GM23338 (cell line): ENCODE measurements at regions not wholly inside any gene's neighbourhood (a gene's known extent, or its start where the extent isn't known, plus 50 kb on each side); places are given as distances from the start of the nearest gene placed in this dataset.

Source experiments
- CREB1 ChIP-seq: fragments of 250-450 bp; sonication (Bioruptor Pico); IDR thresholded peaks from 2 replicates; pipeline ENCODE4 v1.5.0; 2020; ENCODE audit warnings: low read depth, mild to moderate bottlenecking, moderate library complexity
- EZH2 ChIP-seq: fragments of 200-600 bp; sonication (generic); IDR thresholded peaks from one replicate; pipeline ENCODE4 v1.8.0; 2017; ENCODE audit warnings: antibody characterized with exemption, mild to moderate bottlenecking, low read depth; ENCODE audit not compliant: unreplicated experiment
- EZH2phosphoT487 ChIP-seq: fragments of 200-600 bp; sonication (generic); IDR thresholded peaks from one replicate; pipeline ENCODE4 v1.8.1; 2018; ENCODE audit warnings: antibody characterized with exemption; ENCODE audit not compliant: unreplicated experiment
- JUNB ChIP-seq: IDR thresholded peaks from one replicate; pipeline ENCODE4 v1.6.1; 2016; ENCODE audit warnings: antibody characterized with exemption; ENCODE audit not compliant: unreplicated experiment
- NANOG ChIP-seq: IDR thresholded peaks from 2 replicates; pipeline ENCODE4 v1.6.1; 2016; ENCODE audit warnings: antibody characterized with exemption, borderline replicate concordance
- POLR2AphosphoS5 ChIP-seq: IDR thresholded peaks from 2 replicates; pipeline ENCODE4 v1.6.1; 2016; ENCODE audit warnings: antibody characterized with exemption, low read depth
- STAT1 ChIP-seq: IDR thresholded peaks from one replicate; pipeline ENCODE4 v1.6.1; 2016; ENCODE audit warnings: antibody characterized with exemption; ENCODE audit not compliant: unreplicated experiment
- ZNF114 ChIP-seq: fragments of 250-450 bp; sonication (Bioruptor Pico); IDR thresholded peaks from 2 replicates; pipeline ENCODE4 v1.5.0; 2020; ENCODE audit warnings: mild to moderate bottlenecking, moderate library complexity
- ZNF331 ChIP-seq: fragments of 250-450 bp; sonication (Bioruptor Pico); IDR thresholded peaks from 2 replicates; pipeline ENCODE4 v1.5.0; 2020; ENCODE audit warnings: low read depth, mild to moderate bottlenecking, moderate library complexity
- TF ChIP-seq, protein P1 (sequence below), 2 experiments: fragments of 200-600 bp in 1 of 2; sonication (generic) in 1 of 2; conservative IDR thresholded peaks; 2 replicates each; pipeline versions ENCODE4 v1.5.1 to v1.6.1; 2016 to 2017; ENCODE audit warnings: antibody characterized with exemption in 2 of 2, low read depth in 2 of 2, mild to moderate bottlenecking in 2 of 2, moderate library complexity in 1 of 2
- TF ChIP-seq, protein P2 (sequence below): IDR thresholded peaks from 2 replicates; pipeline ENCODE4 v1.6.1; 2016; ENCODE audit warnings: antibody characterized with exemption
- TF ChIP-seq, protein P3 (sequence below): IDR thresholded peaks from one replicate; pipeline ENCODE4 v1.6.1; 2018; ENCODE audit warnings: antibody characterized with exemption; ENCODE audit not compliant: unreplicated experiment
- TF ChIP-seq, protein P4 (sequence below): fragments of 250-450 bp; sonication (Bioruptor Pico); IDR thresholded peaks from 2 replicates; pipeline ENCODE4 v1.5.0; 2020; ENCODE audit warnings: mild to moderate bottlenecking, moderate library complexity

DNA sequence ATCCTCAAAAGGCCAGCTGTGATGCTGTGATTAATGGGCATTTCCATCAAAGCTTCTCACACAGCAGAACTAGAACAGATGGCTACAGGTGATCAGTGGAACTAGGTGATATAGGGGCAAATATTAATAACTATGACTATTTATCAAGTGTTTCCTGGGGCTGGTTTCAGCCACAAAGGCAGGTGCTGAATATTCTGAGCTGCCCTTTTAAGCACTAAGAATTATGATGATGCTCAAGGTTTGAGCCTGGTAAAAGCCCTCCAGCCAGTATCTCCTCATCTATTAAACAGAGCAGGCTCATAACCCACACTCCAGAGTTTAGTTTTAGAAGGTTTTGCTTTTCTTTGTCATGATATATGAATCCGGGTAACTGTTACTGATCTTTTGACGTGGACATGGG lies 129.5 kb upstream of the ACP3 start:
- TF ChIP-seq, protein P1, sequence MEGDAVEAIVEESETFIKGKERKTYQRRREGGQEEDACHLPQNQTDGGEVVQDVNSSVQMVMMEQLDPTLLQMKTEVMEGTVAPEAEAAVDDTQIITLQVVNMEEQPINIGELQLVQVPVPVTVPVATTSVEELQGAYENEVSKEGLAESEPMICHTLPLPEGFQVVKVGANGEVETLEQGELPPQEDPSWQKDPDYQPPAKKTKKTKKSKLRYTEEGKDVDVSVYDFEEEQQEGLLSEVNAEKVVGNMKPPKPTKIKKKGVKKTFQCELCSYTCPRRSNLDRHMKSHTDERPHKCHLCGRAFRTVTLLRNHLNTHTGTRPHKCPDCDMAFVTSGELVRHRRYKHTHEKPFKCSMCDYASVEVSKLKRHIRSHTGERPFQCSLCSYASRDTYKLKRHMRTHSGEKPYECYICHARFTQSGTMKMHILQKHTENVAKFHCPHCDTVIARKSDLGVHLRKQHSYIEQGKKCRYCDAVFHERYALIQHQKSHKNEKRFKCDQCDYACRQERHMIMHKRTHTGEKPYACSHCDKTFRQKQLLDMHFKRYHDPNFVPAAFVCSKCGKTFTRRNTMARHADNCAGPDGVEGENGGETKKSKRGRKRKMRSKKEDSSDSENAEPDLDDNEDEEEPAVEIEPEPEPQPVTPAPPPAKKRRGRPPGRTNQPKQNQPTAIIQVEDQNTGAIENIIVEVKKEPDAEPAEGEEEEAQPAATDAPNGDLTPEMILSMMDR (conservative IDR thresholded peaks at IDR 0.05; ENCODE audit: low read depth in 2 of 2) = no peak
- TF ChIP-seq POLR2AphosphoS5 (no peak), EZH2 (no peak), JUNB (no peak), ZNF331 (CRISPR knock-in tag) (no peak), EZH2phosphoT487 (no peak), STAT1 (no peak), ZNF114 (CRISPR knock-in tag) (no peak), CREB1 (CRISPR knock-in tag) (no peak), NANOG (no peak)
- TF ChIP-seq, protein P2, sequence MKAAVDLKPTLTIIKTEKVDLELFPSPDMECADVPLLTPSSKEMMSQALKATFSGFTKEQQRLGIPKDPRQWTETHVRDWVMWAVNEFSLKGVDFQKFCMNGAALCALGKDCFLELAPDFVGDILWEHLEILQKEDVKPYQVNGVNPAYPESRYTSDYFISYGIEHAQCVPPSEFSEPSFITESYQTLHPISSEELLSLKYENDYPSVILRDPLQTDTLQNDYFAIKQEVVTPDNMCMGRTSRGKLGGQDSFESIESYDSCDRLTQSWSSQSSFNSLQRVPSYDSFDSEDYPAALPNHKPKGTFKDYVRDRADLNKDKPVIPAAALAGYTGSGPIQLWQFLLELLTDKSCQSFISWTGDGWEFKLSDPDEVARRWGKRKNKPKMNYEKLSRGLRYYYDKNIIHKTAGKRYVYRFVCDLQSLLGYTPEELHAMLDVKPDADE = no peak
- TF ChIP-seq, protein P3, sequence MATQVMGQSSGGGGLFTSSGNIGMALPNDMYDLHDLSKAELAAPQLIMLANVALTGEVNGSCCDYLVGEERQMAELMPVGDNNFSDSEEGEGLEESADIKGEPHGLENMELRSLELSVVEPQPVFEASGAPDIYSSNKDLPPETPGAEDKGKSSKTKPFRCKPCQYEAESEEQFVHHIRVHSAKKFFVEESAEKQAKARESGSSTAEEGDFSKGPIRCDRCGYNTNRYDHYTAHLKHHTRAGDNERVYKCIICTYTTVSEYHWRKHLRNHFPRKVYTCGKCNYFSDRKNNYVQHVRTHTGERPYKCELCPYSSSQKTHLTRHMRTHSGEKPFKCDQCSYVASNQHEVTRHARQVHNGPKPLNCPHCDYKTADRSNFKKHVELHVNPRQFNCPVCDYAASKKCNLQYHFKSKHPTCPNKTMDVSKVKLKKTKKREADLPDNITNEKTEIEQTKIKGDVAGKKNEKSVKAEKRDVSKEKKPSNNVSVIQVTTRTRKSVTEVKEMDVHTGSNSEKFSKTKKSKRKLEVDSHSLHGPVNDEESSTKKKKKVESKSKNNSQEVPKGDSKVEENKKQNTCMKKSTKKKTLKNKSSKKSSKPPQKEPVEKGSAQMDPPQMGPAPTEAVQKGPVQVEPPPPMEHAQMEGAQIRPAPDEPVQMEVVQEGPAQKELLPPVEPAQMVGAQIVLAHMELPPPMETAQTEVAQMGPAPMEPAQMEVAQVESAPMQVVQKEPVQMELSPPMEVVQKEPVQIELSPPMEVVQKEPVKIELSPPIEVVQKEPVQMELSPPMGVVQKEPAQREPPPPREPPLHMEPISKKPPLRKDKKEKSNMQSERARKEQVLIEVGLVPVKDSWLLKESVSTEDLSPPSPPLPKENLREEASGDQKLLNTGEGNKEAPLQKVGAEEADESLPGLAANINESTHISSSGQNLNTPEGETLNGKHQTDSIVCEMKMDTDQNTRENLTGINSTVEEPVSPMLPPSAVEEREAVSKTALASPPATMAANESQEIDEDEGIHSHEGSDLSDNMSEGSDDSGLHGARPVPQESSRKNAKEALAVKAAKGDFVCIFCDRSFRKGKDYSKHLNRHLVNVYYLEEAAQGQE = no peak
- TF ChIP-seq, protein P4, sequence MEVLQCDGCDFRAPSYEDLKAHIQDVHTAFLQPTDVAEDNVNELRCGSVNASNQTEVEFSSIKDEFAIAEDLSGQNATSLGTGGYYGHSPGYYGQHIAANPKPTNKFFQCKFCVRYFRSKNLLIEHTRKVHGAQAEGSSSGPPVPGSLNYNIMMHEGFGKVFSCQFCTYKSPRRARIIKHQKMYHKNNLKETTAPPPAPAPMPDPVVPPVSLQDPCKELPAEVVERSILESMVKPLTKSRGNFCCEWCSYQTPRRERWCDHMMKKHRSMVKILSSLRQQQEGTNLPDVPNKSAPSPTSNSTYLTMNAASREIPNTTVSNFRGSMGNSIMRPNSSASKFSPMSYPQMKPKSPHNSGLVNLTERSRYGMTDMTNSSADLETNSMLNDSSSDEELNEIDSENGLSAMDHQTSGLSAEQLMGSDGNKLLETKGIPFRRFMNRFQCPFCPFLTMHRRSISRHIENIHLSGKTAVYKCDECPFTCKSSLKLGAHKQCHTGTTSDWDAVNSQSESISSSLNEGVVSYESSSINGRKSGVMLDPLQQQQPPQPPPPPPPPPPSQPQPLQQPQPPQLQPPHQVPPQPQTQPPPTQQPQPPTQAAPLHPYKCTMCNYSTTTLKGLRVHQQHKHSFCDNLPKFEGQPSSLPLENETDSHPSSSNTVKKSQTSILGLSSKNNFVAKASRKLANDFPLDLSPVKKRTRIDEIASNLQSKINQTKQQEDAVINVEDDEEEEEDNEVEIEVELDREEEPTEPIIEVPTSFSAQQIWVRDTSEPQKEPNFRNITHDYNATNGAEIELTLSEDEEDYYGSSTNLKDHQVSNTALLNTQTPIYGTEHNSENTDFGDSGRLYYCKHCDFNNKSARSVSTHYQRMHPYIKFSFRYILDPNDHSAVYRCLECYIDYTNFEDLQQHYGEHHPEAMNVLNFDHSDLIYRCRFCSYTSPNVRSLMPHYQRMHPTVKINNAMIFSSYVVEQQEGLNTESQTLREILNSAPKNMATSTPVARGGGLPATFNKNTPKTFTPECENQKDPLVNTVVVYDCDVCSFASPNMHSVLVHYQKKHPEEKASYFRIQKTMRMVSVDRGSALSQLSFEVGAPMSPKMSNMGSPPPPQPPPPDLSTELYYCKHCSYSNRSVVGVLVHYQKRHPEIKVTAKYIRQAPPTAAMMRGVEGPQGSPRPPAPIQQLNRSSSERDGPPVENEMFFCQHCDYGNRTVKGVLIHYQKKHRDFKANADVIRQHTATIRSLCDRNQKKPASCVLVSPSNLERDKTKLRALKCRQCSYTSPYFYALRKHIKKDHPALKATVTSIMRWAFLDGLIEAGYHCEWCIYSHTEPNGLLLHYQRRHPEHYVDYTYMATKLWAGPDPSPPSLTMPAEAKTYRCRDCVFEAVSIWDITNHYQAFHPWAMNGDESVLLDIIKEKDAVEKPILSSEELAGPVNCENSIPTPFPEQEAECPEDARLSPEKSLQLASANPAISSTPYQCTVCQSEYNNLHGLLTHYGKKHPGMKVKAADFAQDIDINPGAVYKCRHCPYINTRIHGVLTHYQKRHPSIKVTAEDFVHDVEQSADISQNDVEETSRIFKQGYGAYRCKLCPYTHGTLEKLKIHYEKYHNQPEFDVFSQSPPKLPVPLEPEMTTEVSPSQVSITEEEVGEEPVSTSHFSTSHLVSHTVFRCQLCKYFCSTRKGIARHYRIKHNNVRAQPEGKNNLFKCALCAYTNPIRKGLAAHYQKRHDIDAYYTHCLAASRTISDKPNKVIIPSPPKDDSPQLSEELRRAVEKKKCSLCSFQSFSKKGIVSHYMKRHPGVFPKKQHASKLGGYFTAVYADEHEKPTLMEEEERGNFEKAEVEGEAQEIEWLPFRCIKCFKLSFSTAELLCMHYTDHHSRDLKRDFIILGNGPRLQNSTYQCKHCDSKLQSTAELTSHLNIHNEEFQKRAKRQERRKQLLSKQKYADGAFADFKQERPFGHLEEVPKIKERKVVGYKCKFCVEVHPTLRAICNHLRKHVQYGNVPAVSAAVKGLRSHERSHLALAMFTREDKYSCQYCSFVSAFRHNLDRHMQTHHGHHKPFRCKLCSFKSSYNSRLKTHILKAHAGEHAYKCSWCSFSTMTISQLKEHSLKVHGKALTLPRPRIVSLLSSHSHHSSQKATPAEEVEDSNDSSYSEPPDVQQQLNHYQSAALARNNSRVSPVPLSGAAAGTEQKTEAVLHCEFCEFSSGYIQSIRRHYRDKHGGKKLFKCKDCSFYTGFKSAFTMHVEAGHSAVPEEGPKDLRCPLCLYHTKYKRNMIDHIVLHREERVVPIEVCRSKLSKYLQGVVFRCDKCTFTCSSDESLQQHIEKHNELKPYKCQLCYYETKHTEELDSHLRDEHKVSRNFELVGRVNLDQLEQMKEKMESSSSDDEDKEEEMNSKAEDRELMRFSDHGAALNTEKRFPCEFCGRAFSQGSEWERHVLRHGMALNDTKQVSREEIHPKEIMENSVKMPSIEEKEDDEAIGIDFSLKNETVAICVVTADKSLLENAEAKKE (CRISPR knock-in tag) = no peak
